ENCODE measurements at regions not wholly inside any gene's neighbourhood (a gene's known extent, or its start where the extent isn't known, plus 50 kb on each side); places are given as distances from the start of the nearest gene placed in this dataset.

DNA sequence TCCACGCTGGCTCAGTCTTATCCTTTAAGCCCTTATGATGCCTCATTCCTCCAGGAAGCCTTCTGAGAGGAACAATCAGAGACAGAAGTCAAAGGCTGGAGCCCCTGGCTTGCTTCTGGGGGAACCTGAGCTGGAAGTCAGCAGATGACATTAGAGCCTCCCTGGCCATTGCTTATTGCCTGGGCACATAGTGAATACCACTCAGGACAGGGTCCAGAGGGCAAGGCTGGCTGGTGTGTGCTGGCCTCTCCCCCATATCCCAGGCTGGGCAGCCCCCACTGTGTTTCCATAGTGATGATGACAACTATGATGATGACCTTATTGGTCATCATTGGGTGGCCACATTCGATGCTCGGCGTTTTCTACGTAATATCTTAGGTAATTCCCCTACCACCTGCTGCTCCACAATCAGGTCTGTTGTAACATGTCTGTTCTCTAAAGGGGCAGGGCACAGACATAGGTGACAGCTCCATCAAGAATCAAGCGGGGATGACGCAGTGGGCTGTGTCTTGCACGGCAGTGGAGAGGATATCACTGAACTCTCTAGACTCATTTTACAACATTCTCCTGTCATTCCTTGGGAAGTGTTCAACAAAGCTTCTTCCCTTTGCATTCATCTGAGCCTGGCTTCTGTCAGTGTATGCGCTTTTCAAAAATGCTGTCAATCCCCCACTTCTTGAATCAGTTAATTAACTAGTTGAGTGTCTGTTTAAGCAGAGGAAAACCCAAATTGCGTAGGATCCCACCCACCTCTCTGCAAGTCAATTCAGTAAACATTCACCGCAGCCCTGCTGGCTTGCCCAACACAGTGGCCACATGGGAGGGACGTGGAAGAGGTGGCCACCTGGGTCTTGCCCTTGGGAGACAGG lies 89.4 kb upstream of the TSHZ3 start:
- ChIA-PET POLR2A (no interaction called here), CTCF (interaction anchor here (1.4 kb wide), 1 partner anchor 384 kb away, joined by 3 read pairs; no protein-coding TSS in a partner anchor)
- TF ChIP-seq, protein P1, sequence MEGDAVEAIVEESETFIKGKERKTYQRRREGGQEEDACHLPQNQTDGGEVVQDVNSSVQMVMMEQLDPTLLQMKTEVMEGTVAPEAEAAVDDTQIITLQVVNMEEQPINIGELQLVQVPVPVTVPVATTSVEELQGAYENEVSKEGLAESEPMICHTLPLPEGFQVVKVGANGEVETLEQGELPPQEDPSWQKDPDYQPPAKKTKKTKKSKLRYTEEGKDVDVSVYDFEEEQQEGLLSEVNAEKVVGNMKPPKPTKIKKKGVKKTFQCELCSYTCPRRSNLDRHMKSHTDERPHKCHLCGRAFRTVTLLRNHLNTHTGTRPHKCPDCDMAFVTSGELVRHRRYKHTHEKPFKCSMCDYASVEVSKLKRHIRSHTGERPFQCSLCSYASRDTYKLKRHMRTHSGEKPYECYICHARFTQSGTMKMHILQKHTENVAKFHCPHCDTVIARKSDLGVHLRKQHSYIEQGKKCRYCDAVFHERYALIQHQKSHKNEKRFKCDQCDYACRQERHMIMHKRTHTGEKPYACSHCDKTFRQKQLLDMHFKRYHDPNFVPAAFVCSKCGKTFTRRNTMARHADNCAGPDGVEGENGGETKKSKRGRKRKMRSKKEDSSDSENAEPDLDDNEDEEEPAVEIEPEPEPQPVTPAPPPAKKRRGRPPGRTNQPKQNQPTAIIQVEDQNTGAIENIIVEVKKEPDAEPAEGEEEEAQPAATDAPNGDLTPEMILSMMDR (IDR thresholded peaks at IDR 0.05; ENCODE audit: insufficient read depth, low read length, missing control alignments), result no peak
- no peak for DNase-seq (ENCODE audit: low read depth, low spot score)
- H3K4me3 ChIP-seq (ENCODE audit: low read depth, low read length), result no peak overlapping the region

DNA sequence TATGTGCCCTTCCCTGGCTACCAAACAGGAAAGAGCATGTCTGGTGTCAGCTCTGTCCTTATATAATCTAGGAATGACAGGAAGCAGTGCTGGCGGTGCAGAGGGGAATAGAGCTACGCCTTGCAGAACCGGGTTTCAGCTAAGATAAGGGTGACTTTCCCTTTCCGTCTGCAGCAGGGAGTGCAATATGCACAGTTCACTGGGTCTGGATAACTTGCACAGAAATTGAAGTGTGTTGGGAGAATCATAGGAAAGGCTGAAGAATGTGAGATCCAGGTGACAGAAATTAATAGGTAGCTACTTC lies 90.0 kb upstream of the TSHZ3 start:
- TF ChIP-seq, protein P1 (IDR thresholded peaks at IDR 0.05; ENCODE audit: insufficient read depth, low read length, missing control alignments), result no peak

DNA sequence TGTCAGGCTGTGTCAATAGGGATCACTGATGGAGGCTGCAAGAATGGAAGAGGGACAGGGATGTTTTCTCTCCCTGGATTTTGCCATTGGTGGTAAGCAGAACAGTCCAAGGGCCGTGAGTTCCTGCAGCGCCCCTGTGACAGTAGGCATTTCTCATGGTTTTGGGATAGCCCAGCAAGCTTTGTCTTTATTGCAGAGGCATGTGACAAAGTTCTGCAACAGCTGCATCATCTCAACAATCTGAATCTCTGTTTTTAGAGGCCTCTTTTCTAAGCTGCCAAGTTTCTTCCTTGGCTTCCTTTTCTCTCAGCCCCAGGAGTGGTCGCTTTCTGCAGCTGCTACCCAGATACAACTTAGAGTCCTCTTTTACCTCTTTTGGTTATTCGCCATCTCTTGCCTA lies 95.7 kb upstream of the TSHZ3 start:
- DNase-seq (ENCODE audit: low read depth, low spot score), result no peak
- H3K4me3 ChIP-seq (ENCODE audit: low read depth, low read length), result no peak overlapping the region
- POLR2A ChIA-PET, result no interaction called here
- TF ChIP-seq, protein P1 (IDR thresholded peaks at IDR 0.05; ENCODE audit: insufficient read depth, low read length, missing control alignments), result no peak
- CTCF ChIA-PET, result no interaction called here

More for the DNA sequence above, 90.0 kb upstream of the TSHZ3 start:
- no peak overlapping the region for H3K4me3 ChIP-seq (ENCODE audit: low read depth, low read length)
- CTCF ChIA-PET, result interaction anchor here (1.4 kb wide), 1 partner anchor 385 kb away, joined by 3 read pairs; no protein-coding TSS in a partner anchor
- no peak for DNase-seq (ENCODE audit: low read depth, low spot score)
- POLR2A ChIA-PET, result no interaction called here

DNA sequence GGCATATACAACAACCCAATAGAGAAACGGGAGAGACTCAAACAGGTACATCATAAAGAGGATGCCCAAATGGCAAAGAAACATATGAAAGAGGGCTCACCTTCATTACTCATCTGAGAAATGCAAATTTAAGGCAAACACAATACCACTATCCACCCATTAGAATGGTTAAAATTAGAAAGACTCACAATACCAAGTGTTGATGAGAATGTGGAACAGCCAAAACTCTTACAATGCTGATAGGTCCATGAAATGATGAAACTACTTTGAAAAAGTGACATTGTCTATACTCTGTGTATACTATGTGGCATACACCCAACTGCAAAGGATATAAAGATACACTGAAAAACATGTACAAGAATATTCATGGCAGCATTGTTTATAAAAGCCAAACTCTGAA lies 96.2 kb upstream of the TSHZ3 start:
- H3K4me3 ChIP-seq (ENCODE audit: low read depth, low read length), result no peak overlapping the region
- POLR2A ChIA-PET, result no interaction called here
- TF ChIP-seq, protein P1 (IDR thresholded peaks at IDR 0.05; ENCODE audit: insufficient read depth, low read length, missing control alignments), result no peak
- CTCF ChIA-PET, result no interaction called here
- DNase-seq (ENCODE audit: low read depth, low spot score), result no peak

DNA sequence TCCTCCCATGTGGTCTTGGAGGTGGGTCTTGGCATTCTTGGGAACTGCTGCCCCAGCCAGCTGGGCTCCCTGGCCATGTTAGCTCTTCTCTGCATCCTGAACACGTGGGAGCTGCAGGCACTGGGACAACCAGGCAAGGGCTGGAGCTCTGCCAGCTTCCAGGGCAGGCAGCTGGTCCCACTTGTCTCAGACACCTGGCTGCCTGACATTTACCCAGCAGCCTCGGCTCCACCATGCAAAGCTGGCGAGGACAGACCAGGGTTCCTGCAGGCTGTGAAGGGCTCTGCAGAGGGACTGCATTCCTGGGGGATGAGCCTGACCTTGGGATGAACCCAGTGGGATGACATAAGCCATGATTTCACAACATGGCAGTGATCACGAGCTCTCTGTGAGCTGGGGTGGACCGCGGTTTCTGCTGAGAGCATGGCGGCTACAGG lies 99.0 kb upstream of the TSHZ3 start:
- ChIA-PET CTCF (no interaction called here), POLR2A (no interaction called here)
- peak; percentile 23 for DNase-seq (ENCODE audit: low read depth, low spot score)
- H3K4me3 ChIP-seq (ENCODE audit: low read depth, low read length), result no peak overlapping the region
- TF ChIP-seq, protein P1 (IDR thresholded peaks at IDR 0.05; ENCODE audit: insufficient read depth, low read length, missing control alignments), result no peak

DNA sequence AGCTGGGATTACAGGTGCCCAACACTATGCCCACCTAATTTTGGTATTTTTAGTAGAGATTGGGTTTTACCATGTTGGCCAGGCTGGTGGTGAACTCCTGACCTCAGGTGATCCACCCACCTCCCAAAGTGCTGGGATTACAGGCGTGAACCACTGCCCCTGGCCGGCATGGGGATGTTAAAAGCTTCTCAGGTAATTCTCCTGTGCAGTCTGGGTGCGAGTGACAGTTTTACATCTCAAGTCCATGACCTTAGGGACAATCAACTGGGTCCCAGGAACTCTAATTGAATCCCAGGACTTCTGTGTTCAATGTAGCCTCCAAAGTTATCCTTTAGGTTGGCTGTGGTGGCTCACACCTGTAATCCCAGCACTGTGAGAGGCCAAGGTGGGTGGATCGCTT lies 100.1 kb upstream of the TSHZ3 start:
- POLR2A ChIA-PET, result no interaction called here
- H3K4me3 ChIP-seq (ENCODE audit: low read depth, low read length), result no peak overlapping the region
- CTCF ChIA-PET, result no interaction called here
- no peak for DNase-seq (ENCODE audit: low read depth, low spot score)
- TF ChIP-seq, protein P1 (IDR thresholded peaks at IDR 0.05; ENCODE audit: insufficient read depth, low read length, missing control alignments), result no peak

Data from AG04449 (cell line).